ENCODE measurements at regions not wholly inside any gene's neighbourhood (a gene's known extent, or its start where the extent isn't known, plus 50 kb on each side); places are given as distances from the start of the nearest gene placed in this dataset.

DNA sequence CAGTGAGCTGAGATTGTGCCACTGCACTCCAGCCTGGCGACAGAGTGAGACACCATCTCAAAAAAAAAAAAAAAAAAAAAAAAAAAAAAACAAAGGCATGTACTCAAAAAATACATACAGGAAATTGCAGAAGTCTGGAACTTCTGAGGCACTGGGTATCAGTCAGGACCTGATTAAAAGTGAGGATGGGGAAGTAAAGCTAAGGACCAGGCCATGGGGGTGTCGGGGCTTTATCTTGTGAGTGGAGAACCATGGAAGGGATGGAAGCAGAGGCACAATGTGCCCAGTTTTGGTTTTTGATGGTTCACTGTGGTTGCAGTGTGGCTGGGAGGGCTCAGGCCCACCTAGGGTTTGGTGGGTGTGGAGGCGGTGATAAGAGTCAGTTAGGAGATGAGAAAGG, 212.7 kb upstream of the PIK3R1 start:
- TF ChIP-seq, protein P1, sequence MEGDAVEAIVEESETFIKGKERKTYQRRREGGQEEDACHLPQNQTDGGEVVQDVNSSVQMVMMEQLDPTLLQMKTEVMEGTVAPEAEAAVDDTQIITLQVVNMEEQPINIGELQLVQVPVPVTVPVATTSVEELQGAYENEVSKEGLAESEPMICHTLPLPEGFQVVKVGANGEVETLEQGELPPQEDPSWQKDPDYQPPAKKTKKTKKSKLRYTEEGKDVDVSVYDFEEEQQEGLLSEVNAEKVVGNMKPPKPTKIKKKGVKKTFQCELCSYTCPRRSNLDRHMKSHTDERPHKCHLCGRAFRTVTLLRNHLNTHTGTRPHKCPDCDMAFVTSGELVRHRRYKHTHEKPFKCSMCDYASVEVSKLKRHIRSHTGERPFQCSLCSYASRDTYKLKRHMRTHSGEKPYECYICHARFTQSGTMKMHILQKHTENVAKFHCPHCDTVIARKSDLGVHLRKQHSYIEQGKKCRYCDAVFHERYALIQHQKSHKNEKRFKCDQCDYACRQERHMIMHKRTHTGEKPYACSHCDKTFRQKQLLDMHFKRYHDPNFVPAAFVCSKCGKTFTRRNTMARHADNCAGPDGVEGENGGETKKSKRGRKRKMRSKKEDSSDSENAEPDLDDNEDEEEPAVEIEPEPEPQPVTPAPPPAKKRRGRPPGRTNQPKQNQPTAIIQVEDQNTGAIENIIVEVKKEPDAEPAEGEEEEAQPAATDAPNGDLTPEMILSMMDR (IDR thresholded peaks at IDR 0.05; ENCODE audit: extremely low read depth in 1 of 2, insufficient read depth in 1 of 2, low read depth in 1 of 2, low read length in 2 of 2) = no peak
- TF ChIP-seq POLR2AphosphoS5 (IDR thresholded peaks at IDR 0.05; ENCODE audit: insufficient read depth, low read depth, low read length) = no peak
- TF ChIP-seq EZH2 (IDR thresholded peaks at IDR 0.05; ENCODE audit: borderline replicate concordance, low read depth, low read length, severe bottlenecking) = no peak
- no peak for TF ChIP-seq MYC (IDR thresholded peaks at IDR 0.05; ENCODE audit: low read depth, low read length)
- TF ChIP-seq POLR2A (IDR thresholded peaks at IDR 0.05; ENCODE audit: low read depth, low read length) = no peak
- TF ChIP-seq, protein P2, sequence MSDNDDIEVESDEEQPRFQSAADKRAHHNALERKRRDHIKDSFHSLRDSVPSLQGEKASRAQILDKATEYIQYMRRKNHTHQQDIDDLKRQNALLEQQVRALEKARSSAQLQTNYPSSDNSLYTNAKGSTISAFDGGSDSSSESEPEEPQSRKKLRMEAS (IDR thresholded peaks at IDR 0.05; ENCODE audit: insufficient read depth, insufficient read length) = no peak
- no peak for TF ChIP-seq GATA2 (IDR thresholded peaks at IDR 0.05; ENCODE audit: insufficient read depth, insufficient read length, low read depth, low read length)

Measured in endothelial cell of umbilical vein (primary cell).